ENCODE measurements at regions not wholly inside any gene's neighbourhood (a gene's known extent, or its start where the extent isn't known, plus 50 kb on each side); places are given as distances from the start of the nearest gene placed in this dataset.
"Not testable (repeated sequence)": the region's sequence is repeated elsewhere in the genome, so short reads cannot be mapped to it uniquely, and the experiment has no call there.

- Histone ChIP-seq H3K36me3 (replicated peaks; ENCODE audit: insufficient read depth, low read depth) (no peaks in the 10 kb centered on the region), H3K4me3 (no peak overlapping the region), H4K20me1 (ENCODE audit: insufficient read depth, poor library complexity, severe bottlenecking) (no peaks in the 10 kb centered on the region), H3K27me3 (no peaks in the 10 kb centered on the region), H2AFZ (no peak overlapping the region), H3K9me2 (replicated peaks; ENCODE audit: insufficient read depth) (no peaks in the 10 kb centered on the region), H3K27ac (no peak overlapping the region), H3K4me1 (ENCODE audit: insufficient read depth) (no peaks in the 10 kb centered on the region), H3K79me2 (no peaks in the 10 kb centered on the region), H3K4me2 (no peak overlapping the region), H3K9me3 (ENCODE audit: low read depth) (no peaks in the 10 kb centered on the region)
- DNase-seq (ENCODE audit: low spot score) = no peak
- no peak for TF ChIP-seq EZH2 (IDR thresholded peaks at IDR 0.05; ENCODE audit: borderline replicate concordance)
- TF ChIP-seq CTCF (IDR thresholded peaks at IDR 0.05; ENCODE audit: poor library complexity) = no peak
- no peak for TF ChIP-seq EZH2phosphoT487 (IDR thresholded peaks at IDR 0.05; ENCODE audit: low read depth, severe bottlenecking, unreplicated experiment)
- WGBS (ENCODE audit: low lambda C conversion rate, missing lambda C conversion rate) = 64% methylated on average over 4 of the region's 4 CpGs
Observed at GRCh38 chrX:139156356-139156755, 374.2 kb upstream of the F9 start.

- not testable (repeated sequence) for H3K4me3 ChIP-seq; H3K27ac ChIP-seq; H3K4me2 ChIP-seq; H4K20me1 ChIP-seq (ENCODE audit: insufficient read depth, poor library complexity, severe bottlenecking); H3K27me3 ChIP-seq; H3K79me2 ChIP-seq; H3K9me3 ChIP-seq (ENCODE audit: low read depth); H3K4me1 ChIP-seq (ENCODE audit: insufficient read depth); H3K9me2 ChIP-seq (replicated peaks; ENCODE audit: insufficient read depth); DNase-seq (ENCODE audit: low spot score); H2AFZ ChIP-seq; H3K36me3 ChIP-seq (replicated peaks; ENCODE audit: insufficient read depth, low read depth)
- WGBS (ENCODE audit: low lambda C conversion rate, missing lambda C conversion rate) = 81% methylated on average over 5 of the region's 5 CpGs
Observed at GRCh38 chrX:139146625-139147024, 383.9 kb upstream of the F9 start.

GRCh38 chrX:139141370-139141769 lies 389.2 kb upstream of the F9 start:
- no peaks in the 10 kb centered on the region for H3K9me2 ChIP-seq (replicated peaks; ENCODE audit: insufficient read depth)
- WGBS (ENCODE audit: low lambda C conversion rate, missing lambda C conversion rate) = 60% methylated on average over 3 of the region's 3 CpGs
- no peak overlapping the region for H3K4me2 ChIP-seq
- no peak for TF ChIP-seq EZH2phosphoT487 (IDR thresholded peaks at IDR 0.05; ENCODE audit: low read depth, severe bottlenecking, unreplicated experiment)
- no peak for TF ChIP-seq CTCF (IDR thresholded peaks at IDR 0.05; ENCODE audit: poor library complexity)
- no peak for TF ChIP-seq EZH2 (IDR thresholded peaks at IDR 0.05; ENCODE audit: borderline replicate concordance)
- H4K20me1 ChIP-seq (ENCODE audit: insufficient read depth, poor library complexity, severe bottlenecking) = no peaks in the 10 kb centered on the region
- no peak for DNase-seq (ENCODE audit: low spot score)
- H3K27me3 ChIP-seq = no peaks in the 10 kb centered on the region
- H3K4me1 ChIP-seq (ENCODE audit: insufficient read depth) = no peaks in the 10 kb centered on the region
- no peak overlapping the region for H3K27ac ChIP-seq
- H2AFZ ChIP-seq = no peak overlapping the region
- no peaks in the 10 kb centered on the region for H3K36me3 ChIP-seq (replicated peaks; ENCODE audit: insufficient read depth, low read depth)
- H3K4me3 ChIP-seq = no peak overlapping the region
- no peaks in the 10 kb centered on the region for H3K79me2 ChIP-seq
- H3K9me3 ChIP-seq (ENCODE audit: low read depth) = no peaks in the 10 kb centered on the region

- H3K27ac ChIP-seq = no peak overlapping the region
- H3K9me3 ChIP-seq (ENCODE audit: low read depth) = no peaks in the 10 kb centered on the region
- WGBS (ENCODE audit: low lambda C conversion rate, missing lambda C conversion rate) = 74% methylated on average over 5 of the region's 5 CpGs
- no peaks in the 10 kb centered on the region for H3K27me3 ChIP-seq
- no peaks in the 10 kb centered on the region for H3K79me2 ChIP-seq
- TF ChIP-seq EZH2phosphoT487 (IDR thresholded peaks at IDR 0.05; ENCODE audit: low read depth, severe bottlenecking, unreplicated experiment) = no peak
- no peak for TF ChIP-seq CTCF (IDR thresholded peaks at IDR 0.05; ENCODE audit: poor library complexity)
- no peak for TF ChIP-seq EZH2 (IDR thresholded peaks at IDR 0.05; ENCODE audit: borderline replicate concordance)
- H3K4me1 ChIP-seq (ENCODE audit: insufficient read depth) = no peaks in the 10 kb centered on the region
- H2AFZ ChIP-seq = no peak overlapping the region
- no peak for DNase-seq (ENCODE audit: low spot score)
- no peak overlapping the region for H3K4me3 ChIP-seq
- no peak overlapping the region for H3K4me2 ChIP-seq
- H3K36me3 ChIP-seq (replicated peaks; ENCODE audit: insufficient read depth, low read depth) = no peaks in the 10 kb centered on the region
- no peaks in the 10 kb centered on the region for H3K9me2 ChIP-seq (replicated peaks; ENCODE audit: insufficient read depth)
- no peaks in the 10 kb centered on the region for H4K20me1 ChIP-seq (ENCODE audit: insufficient read depth, poor library complexity, severe bottlenecking)
Observed at GRCh38 chrX:139134316-139134715, 396.2 kb upstream of the F9 start.
